HEK293 (cell line): ENCODE measurements at regions not wholly inside any gene's neighbourhood (a gene's known extent, or its start where the extent isn't known, plus 50 kb on each side); places are given as distances from the start of the nearest gene placed in this dataset.

ENCODE experiments used
- CTCF ChIA-PET: fragments of 350-600 bp; formaldehyde crosslinking; extraction: SDS; loops from one replicate; lab custom pipeline; 2021; ENCODE audit warnings: antibody characterized with exemption; lab: Yijun Ruan, JAX
- POLR2A ChIA-PET: fragments of 300-600 bp; formaldehyde crosslinking; extraction: SDS; loops from one replicate; lab custom pipeline; 2020; ENCODE audit warnings: antibody characterized with exemption, inconsistent platforms; lab: Yijun Ruan, JAX
- H3K27ac ChIP-seq: fragments of 200-500 bp; sonication (Bioruptor generic); 2 replicates; pipeline ENCODE4 v1.5.1; 2014; ENCODE audit warnings: low read depth, low read length, control low read depth, inconsistent platforms; ENCODE audit errors: extremely low read depth
- H3K36me3 ChIP-seq, 2 experiments: fragments of 200-500 bp in 1 of 2; sonication (Bioruptor generic) in 1 of 2; 1 replicate in 1 of 2; 2 replicates in 1 of 2; pipeline ENCODE4 v1.5.1; 2014 to 2017; ENCODE audit warnings: inconsistent platforms in 2 of 2, low read length in 2 of 2; ENCODE audit not compliant: control insufficient read depth in 2 of 2, insufficient read depth in 1 of 2
- H3K4me1 ChIP-seq: fragments of 200-500 bp; sonication (Bioruptor generic); 2 replicates; pipeline ENCODE4 v1.5.1; 2014; ENCODE audit warnings: mild to moderate bottlenecking, low read length, inconsistent platforms; ENCODE audit not compliant: control insufficient read depth, insufficient read depth
- H3K4me3 ChIP-seq: 2 replicates; pipeline ENCODE4 v1.5.1; 2011; ENCODE audit warnings: low read depth, mild to moderate bottlenecking, control low read depth, low read length, moderate library complexity
- H3K9me3 ChIP-seq: fragments of 200-500 bp; sonication (Bioruptor generic); 2 replicates; pipeline ENCODE4 v1.5.1; 2014; ENCODE audit warnings: low read depth, low read length, inconsistent platforms; ENCODE audit not compliant: control insufficient read depth, insufficient read depth
- HOXD13 ChIP-seq: sonication (generic); formaldehyde crosslinking; IDR thresholded peaks from 2 replicates; pipeline ENCODE4 v1.8.0; 2022; ENCODE audit warnings: missing genetic modification reagents, borderline replicate concordance
- INSM2 ChIP-seq: fragments of 450-650 bp; formaldehyde crosslinking; IDR thresholded peaks from 2 replicates; pipeline ENCODE4 v1.5.1; 2016; ENCODE audit warnings: missing biosample characterization, missing genetic modification characterization
- KLF16 ChIP-seq: fragments of 450-650 bp; formaldehyde crosslinking; IDR thresholded peaks from 2 replicates; pipeline ENCODE4 v1.5.1; 2017; ENCODE audit warnings: missing biosample characterization, missing genetic modification characterization
- SCRT2 ChIP-seq: fragments of 450-650 bp; formaldehyde crosslinking; IDR thresholded peaks from 2 replicates; pipeline ENCODE4 v1.5.1; 2016; ENCODE audit warnings: missing biosample characterization, missing genetic modification characterization
- YY1 ChIP-seq: fragments of 450-650 bp; formaldehyde crosslinking; IDR thresholded peaks from 2 replicates; pipeline ENCODE4 v1.5.1; 2018; ENCODE audit warnings: missing biosample characterization, missing genetic modification characterization
- ZNF121 ChIP-seq: fragments of 450-650 bp; formaldehyde crosslinking; IDR thresholded peaks from 2 replicates; pipeline ENCODE4 v1.5.1; 2016; ENCODE audit warnings: missing biosample characterization, missing genetic modification characterization
- ZNF155 ChIP-seq: fragments of 450-650 bp; formaldehyde crosslinking; IDR thresholded peaks from 2 replicates; pipeline ENCODE4 v1.5.1; 2016; ENCODE audit warnings: missing biosample characterization, missing genetic modification characterization
- ZNF16 ChIP-seq: fragments of 450-650 bp; formaldehyde crosslinking; IDR thresholded peaks from 2 replicates; pipeline ENCODE4 v1.5.1; 2016; ENCODE audit warnings: low read depth, missing biosample characterization, missing genetic modification characterization
- ZNF248 ChIP-seq: fragments of 450-650 bp; formaldehyde crosslinking; IDR thresholded peaks from 2 replicates; pipeline ENCODE4 v1.5.1; 2017; ENCODE audit warnings: missing biosample characterization, missing genetic modification characterization
- ZNF416 ChIP-seq: fragments of 450-650 bp; formaldehyde crosslinking; IDR thresholded peaks from 2 replicates; pipeline ENCODE4 v1.5.1; 2016; ENCODE audit warnings: missing biosample characterization, missing genetic modification characterization
- ZNF449 ChIP-seq: fragments of 450-650 bp; formaldehyde crosslinking; IDR thresholded peaks from 2 replicates; pipeline ENCODE4 v1.5.1; 2017; ENCODE audit warnings: missing biosample characterization, mild to moderate bottlenecking, missing genetic modification characterization, moderate library complexity
- ZNF501 ChIP-seq: fragments of 450-650 bp; formaldehyde crosslinking; IDR thresholded peaks from 2 replicates; pipeline ENCODE4 v1.5.1; 2016; ENCODE audit warnings: missing biosample characterization, missing genetic modification characterization
- ZNF529 ChIP-seq: fragments of 450-650 bp; formaldehyde crosslinking; IDR thresholded peaks from 2 replicates; pipeline ENCODE4 v1.5.1; 2017; ENCODE audit warnings: missing genetic modification characterization, missing biosample characterization; ENCODE audit not compliant: insufficient replicate concordance
- ZNF600 ChIP-seq: fragments of 450-650 bp; formaldehyde crosslinking; IDR thresholded peaks from 2 replicates; pipeline ENCODE4 v1.5.1; 2016; ENCODE audit warnings: missing biosample characterization, missing genetic modification characterization
- ZNF664 ChIP-seq: fragments of 450-650 bp; formaldehyde crosslinking; IDR thresholded peaks from 2 replicates; pipeline ENCODE4 v1.5.1; 2016; ENCODE audit warnings: missing biosample characterization, missing genetic modification characterization
- ZNF670 ChIP-seq: fragments of 450-650 bp; formaldehyde crosslinking; IDR thresholded peaks from 2 replicates; pipeline ENCODE4 v1.5.1; 2016; ENCODE audit warnings: missing biosample characterization, missing genetic modification characterization, low read depth
- ZSCAN23 ChIP-seq: fragments of 450-650 bp; formaldehyde crosslinking; IDR thresholded peaks from 2 replicates; pipeline ENCODE4 v1.5.1; 2016; ENCODE audit warnings: missing biosample characterization, missing genetic modification characterization
- TF ChIP-seq, protein P1 (sequence below): fragments of 450-650 bp; formaldehyde crosslinking; IDR thresholded peaks from 2 replicates; pipeline ENCODE4 v1.5.1; 2016; ENCODE audit warnings: missing biosample characterization, missing genetic modification characterization, borderline replicate concordance
- TF ChIP-seq, protein P2 (sequence below): fragments of 450-650 bp; formaldehyde crosslinking; IDR thresholded peaks from 2 replicates; pipeline ENCODE4 v1.5.1; 2016; ENCODE audit warnings: missing biosample characterization, missing genetic modification characterization
- TF ChIP-seq, protein P3 (sequence below): fragments of 450-650 bp; formaldehyde crosslinking; IDR thresholded peaks from 2 replicates; pipeline ENCODE4 v1.5.1; 2017; ENCODE audit warnings: missing biosample characterization, missing genetic modification characterization

DNA sequence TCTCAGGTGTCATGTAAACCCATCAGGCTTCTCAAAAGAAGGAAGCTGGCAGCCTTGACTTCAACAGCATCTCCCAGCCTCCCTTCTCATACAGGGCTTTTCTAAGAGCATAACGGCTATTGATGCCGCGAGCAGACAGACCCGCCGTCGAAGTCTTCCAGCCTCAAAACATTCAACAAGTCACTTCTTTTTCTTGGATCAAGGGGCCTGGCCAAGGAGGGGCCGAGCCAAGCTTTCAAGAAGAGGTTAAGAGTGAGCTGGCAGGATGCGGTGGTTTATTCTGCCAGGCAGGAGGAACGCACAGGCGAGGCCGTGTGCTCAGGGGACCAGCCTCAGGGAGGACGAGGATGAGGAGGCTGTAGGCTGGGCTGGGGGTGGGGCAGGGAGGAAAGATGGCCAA lies 102.9 kb upstream of the RFLNA start:
- no peak overlapping the region for H3K4me3 ChIP-seq
- POLR2A ChIA-PET = no interaction called here
- no peaks in the 10 kb centered on the region for H3K36me3 ChIP-seq
- CTCF ChIA-PET = interaction anchor here (0.7 kb wide), 1 partner anchor 575 kb away, joined by 3 read pairs; no protein-coding TSS in a partner anchor
- H3K27ac ChIP-seq = no peak overlapping the region
- peaks cover 5% of the 10 kb centered on the region for H3K4me1 ChIP-seq
- TF ChIP-seq ZNF529 = no peak
- TF ChIP-seq KLF16 (tag by site-specific recombination) = no peak
- TF ChIP-seq ZNF16 (tag by site-specific recombination) = no peak
- TF ChIP-seq INSM2 (tag by site-specific recombination) = no peak
- TF ChIP-seq, protein P1, sequence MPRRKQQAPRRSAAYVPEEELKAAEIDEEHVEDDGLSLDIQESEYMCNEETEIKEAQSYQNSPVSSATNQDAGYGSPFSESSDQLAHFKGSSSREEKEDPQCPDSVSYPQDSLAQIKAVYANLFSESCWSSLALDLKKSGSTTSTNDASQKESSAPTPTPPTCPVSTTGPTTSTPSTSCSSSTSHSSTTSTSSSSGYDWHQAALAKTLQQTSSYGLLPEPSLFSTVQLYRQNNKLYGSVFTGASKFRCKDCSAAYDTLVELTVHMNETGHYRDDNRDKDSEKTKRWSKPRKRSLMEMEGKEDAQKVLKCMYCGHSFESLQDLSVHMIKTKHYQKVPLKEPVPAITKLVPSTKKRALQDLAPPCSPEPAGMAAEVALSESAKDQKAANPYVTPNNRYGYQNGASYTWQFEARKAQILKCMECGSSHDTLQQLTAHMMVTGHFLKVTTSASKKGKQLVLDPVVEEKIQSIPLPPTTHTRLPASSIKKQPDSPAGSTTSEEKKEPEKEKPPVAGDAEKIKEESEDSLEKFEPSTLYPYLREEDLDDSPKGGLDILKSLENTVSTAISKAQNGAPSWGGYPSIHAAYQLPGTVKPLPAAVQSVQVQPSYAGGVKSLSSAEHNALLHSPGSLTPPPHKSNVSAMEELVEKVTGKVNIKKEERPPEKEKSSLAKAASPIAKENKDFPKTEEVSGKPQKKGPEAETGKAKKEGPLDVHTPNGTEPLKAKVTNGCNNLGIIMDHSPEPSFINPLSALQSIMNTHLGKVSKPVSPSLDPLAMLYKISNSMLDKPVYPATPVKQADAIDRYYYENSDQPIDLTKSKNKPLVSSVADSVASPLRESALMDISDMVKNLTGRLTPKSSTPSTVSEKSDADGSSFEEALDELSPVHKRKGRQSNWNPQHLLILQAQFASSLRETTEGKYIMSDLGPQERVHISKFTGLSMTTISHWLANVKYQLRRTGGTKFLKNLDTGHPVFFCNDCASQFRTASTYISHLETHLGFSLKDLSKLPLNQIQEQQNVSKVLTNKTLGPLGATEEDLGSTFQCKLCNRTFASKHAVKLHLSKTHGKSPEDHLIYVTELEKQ = no peak
- no peak for TF ChIP-seq ZNF600
- TF ChIP-seq ZSCAN23 = no peak
- no peak for TF ChIP-seq HOXD13
- TF ChIP-seq YY1 = no peak
- TF ChIP-seq, protein P2, sequence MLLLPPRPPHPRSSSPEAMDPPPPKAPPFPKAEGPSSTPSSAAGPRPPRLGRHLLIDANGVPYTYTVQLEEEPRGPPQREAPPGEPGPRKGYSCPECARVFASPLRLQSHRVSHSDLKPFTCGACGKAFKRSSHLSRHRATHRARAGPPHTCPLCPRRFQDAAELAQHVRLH (tag by site-specific recombination) = no peak
- no peak for TF ChIP-seq ZNF449
- no peak for TF ChIP-seq ZNF501 (tag by site-specific recombination)
- TF ChIP-seq ZNF664 (tag by site-specific recombination) = no peak
- TF ChIP-seq, protein P3, sequence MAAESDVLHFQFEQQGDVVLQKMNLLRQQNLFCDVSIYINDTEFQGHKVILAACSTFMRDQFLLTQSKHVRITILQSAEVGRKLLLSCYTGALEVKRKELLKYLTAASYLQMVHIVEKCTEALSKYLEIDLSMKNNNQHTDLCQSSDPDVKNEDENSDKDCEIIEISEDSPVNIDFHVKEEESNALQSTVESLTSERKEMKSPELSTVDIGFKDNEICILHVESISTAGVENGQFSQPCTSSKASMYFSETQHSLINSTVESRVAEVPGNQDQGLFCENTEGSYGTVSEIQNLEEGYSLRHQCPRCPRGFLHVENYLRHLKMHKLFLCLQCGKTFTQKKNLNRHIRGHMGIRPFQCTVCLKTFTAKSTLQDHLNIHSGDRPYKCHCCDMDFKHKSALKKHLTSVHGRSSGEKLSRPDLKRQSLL = no peak
- TF ChIP-seq ZNF121 = no peak
- no peak for TF ChIP-seq ZNF155 (tag by site-specific recombination)
- TF ChIP-seq ZNF670 (tag by site-specific recombination) = no peak
- no peak for TF ChIP-seq ZNF416
- H3K9me3 ChIP-seq = no peaks in the 10 kb centered on the region

DNA sequence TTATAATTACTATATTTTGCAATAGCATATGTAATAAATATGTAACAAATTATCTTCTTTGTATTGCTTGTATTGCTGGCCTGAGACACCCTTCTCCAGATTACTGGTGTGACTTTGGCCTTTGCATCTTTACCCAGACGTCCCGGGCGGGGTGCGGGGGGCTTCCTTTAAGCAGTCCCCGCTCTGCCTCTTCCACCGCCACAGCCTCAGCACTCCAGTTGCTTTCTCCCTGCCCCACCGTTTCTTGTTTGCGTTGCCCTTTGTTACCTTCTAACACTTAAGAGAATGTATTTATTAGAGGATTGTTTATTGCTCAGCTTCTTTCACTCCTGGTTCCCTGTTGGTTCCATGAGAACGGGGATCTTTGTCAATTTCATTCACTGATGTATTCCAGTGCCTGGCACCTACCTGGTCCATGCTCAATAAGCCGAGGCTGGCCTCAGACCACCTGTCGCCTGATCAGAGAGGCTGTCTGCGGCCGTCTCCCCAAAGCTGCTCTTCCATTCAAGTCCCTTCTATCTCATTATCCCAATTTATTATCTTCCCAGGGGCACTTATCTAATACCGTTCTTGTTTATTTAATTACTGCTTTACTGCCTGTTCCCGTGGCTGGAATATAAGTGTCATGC lies 100.5 kb upstream of the RFLNA start:
- ChIA-PET CTCF (no interaction called here), POLR2A (no interaction called here)
- no peak overlapping the region for H3K4me3 ChIP-seq

More for the DNA sequence above, 100.5 kb upstream of the RFLNA start:
- Histone ChIP-seq H3K27ac (no peak overlapping the region), H3K9me3 (no peaks in the 10 kb centered on the region), H3K4me1 (no peaks in the 10 kb centered on the region), H3K36me3 (no peaks in the 10 kb centered on the region)
- peak; percentile 46; the same call in 1 of the 2 replicates for TF ChIP-seq SCRT2 (tag by site-specific recombination)
- TF ChIP-seq ZNF248 = no peak
